22Rv1 (cell line): ENCODE measurements at regions not wholly inside any gene's neighbourhood (a gene's known extent, or its start where the extent isn't known, plus 50 kb on each side); places are given as distances from the start of the nearest gene placed in this dataset.

Experiments
- H3K27ac ChIP-seq: fragments of 450-650 bp; 2 replicates; pipeline ENCODE4 v1.5.1; 2017
- CTCF ChIP-seq: fragments of 450-650 bp; IDR thresholded peaks from 2 replicates; pipeline ENCODE4 v1.5.1; 2017; ENCODE audit warnings: mild to moderate bottlenecking
- ZFX ChIP-seq: fragments of 450-650 bp; IDR thresholded peaks from 2 replicates; pipeline ENCODE4 v1.6.1; 2017; ENCODE audit warnings: antibody characterized with exemption, borderline replicate concordance

- H3K27ac ChIP-seq = no peak overlapping the region
Measured at GRCh38 chr11:134711588-134711987, 299.5 kb upstream of the B3GAT1 start.

GRCh38 chr11:134710861-134711407 is 298.9 kb upstream of the B3GAT1 start:
- no peak for TF ChIP-seq CTCF
- no peak for TF ChIP-seq ZFX
- no peak overlapping the region for H3K27ac ChIP-seq

More at GRCh38 chr11:134711588-134711987, 299.5 kb upstream of the B3GAT1 start:
- TF ChIP-seq ZFX (no peak), CTCF (no peak)

GRCh38 chr11:134705858-134706257 is 293.8 kb upstream of the B3GAT1 start:
- TF ChIP-seq ZFX = no peak
- TF ChIP-seq CTCF = no peak
- no peak overlapping the region for H3K27ac ChIP-seq

- TF ChIP-seq ZFX (no peak), CTCF (no peak)
- H3K27ac ChIP-seq = no peak overlapping the region
Measured at GRCh38 chr11:134702827-134703226, 290.8 kb upstream of the B3GAT1 start.

GRCh38 chr11:134701564-134702165 is 289.6 kb upstream of the B3GAT1 start:
- no peak overlapping the region for H3K27ac ChIP-seq
- TF ChIP-seq ZFX (no peak), CTCF (no peak)

- no peak overlapping the region for H3K27ac ChIP-seq
- TF ChIP-seq ZFX (no peak), CTCF (no peak)
Measured at GRCh38 chr11:134700101-134700640, 288.1 kb upstream of the B3GAT1 start.

GRCh38 chr11:134696455-134696854 is 284.4 kb upstream of the B3GAT1 start:
- no peak overlapping the region for H3K27ac ChIP-seq
- TF ChIP-seq CTCF = no peak
- TF ChIP-seq ZFX = no peak
